H1 (cell line): ENCODE measurements at regions not wholly inside any gene's neighbourhood (a gene's known extent, or its start where the extent isn't known, plus 50 kb on each side); places are given as distances from the start of the nearest gene placed in this dataset.

Experiments used
- CTCF ChIA-PET: fragments of 300-600 bp; sonication (Branson Sonifier 250); formaldehyde crosslinking; loops from one replicate; lab custom pipeline; 2021; ENCODE audit not compliant: partially characterized antibody; lab: Charles Lee
- POLR2A ChIA-PET: fragments of 300-600 bp; sonication (Branson Sonifier 250); formaldehyde crosslinking; loops from one replicate; lab custom pipeline; 2021; ENCODE audit warnings: inconsistent platforms; ENCODE audit not compliant: partially characterized antibody; lab: Charles Lee
- DNase-seq, 2 experiments: peaks; one replicate each; pipeline versions ENCODE4 v3.0.0 to v3.0.0-alpha.2; 2010 to 2022; ENCODE audit warnings: low spot score in 2 of 2, low read depth in 1 of 2, mixed read lengths in 1 of 2
- FAIRE-seq: peaks from 2 replicates; lab custom pipeline; 2011; peaks lifted over from hg19 to GRCh38; lab: Jason Lieb, UNC
- H2AFZ ChIP-seq: 2 replicates; pipeline ENCODE4 v1.8.1; 2012; ENCODE audit warnings: low read length, inconsistent platforms
- H2AK5ac ChIP-seq: 2 replicates; pipeline ENCODE4 v1.6.1; 2013; ENCODE audit warnings: low read depth, low read length
- H2BK120ac ChIP-seq: replicated peaks from 2 replicates; pipeline ENCODE3; 2013; ENCODE audit warnings: low read depth, low read length, inconsistent platforms
- H2BK12ac ChIP-seq: 2 replicates; pipeline ENCODE4 v1.6.1; 2013; ENCODE audit warnings: low read depth, low read length
- H2BK15ac ChIP-seq: 2 replicates; pipeline ENCODE4 v1.6.1; 2013; ENCODE audit warnings: low read length
- H2BK20ac ChIP-seq: 2 replicates; pipeline ENCODE4 v1.6.1; 2013; ENCODE audit warnings: low read length
- H2BK5ac ChIP-seq: 2 replicates; pipeline ENCODE4 v1.6.1; 2013; ENCODE audit warnings: low read depth, low read length
- H3K14ac ChIP-seq: 2 replicates; pipeline ENCODE4 v1.6.1; 2013; ENCODE audit warnings: inconsistent platforms; ENCODE audit not compliant: insufficient read length
- H3K18ac ChIP-seq: 2 replicates; pipeline ENCODE4 v1.6.1; 2013; ENCODE audit warnings: low read length; ENCODE audit errors: extremely low read depth
- H3K23ac ChIP-seq: 2 replicates; pipeline ENCODE4 v1.6.1; 2013; ENCODE audit warnings: inconsistent platforms; ENCODE audit not compliant: insufficient read length
- H3K23me2 ChIP-seq: 2 replicates; pipeline ENCODE4 v1.6.1; 2013; ENCODE audit warnings: low read depth, low read length
- H3K27ac ChIP-seq: 2 replicates; pipeline ENCODE4 v1.6.1; 2011; ENCODE audit warnings: low read depth, low read length, inconsistent platforms
- H3K27me3 ChIP-seq, 4 experiments: replicated peaks in 1 of 4; 1 replicate in 1 of 4; 2 replicates in 3 of 4; pipeline versions ENCODE4 v1.6.1 to v1.8.1; 2011 to 2013; ENCODE audit warnings: low read length in 3 of 4, mild to moderate bottlenecking in 3 of 4, inconsistent platforms in 2 of 4, mixed read lengths in 2 of 4, moderate library complexity in 1 of 4; ENCODE audit not compliant: control insufficient read depth in 3 of 4, insufficient read depth in 3 of 4; ENCODE audit errors: extremely low read depth in 1 of 4
- H3K36me3 ChIP-seq, 4 experiments: 2 replicates each; pipeline versions ENCODE4 v1.6.1 to v1.8.1; 2011 to 2013; ENCODE audit warnings: mild to moderate bottlenecking in 4 of 4, low read length in 3 of 4, moderate library complexity in 2 of 4, control low read depth in 1 of 4, inconsistent platforms in 1 of 4; ENCODE audit not compliant: insufficient read depth in 4 of 4, control insufficient read depth in 2 of 4
- H3K4ac ChIP-seq: replicated peaks from 2 replicates; pipeline ENCODE3; 2013; ENCODE audit warnings: low read length, low read depth, mixed read lengths, inconsistent platforms; ENCODE audit not compliant: insufficient read length
- H3K4me1 ChIP-seq, 4 experiments: replicated peaks in 1 of 4; 1 replicate in 1 of 4; 2 replicates in 3 of 4; pipeline versions ENCODE4 v1.6.1 to v1.8.1; 2011 to 2013; ENCODE audit warnings: low read length in 3 of 4, inconsistent platforms in 2 of 4, mixed read lengths in 1 of 4; ENCODE audit not compliant: insufficient read depth in 4 of 4, control insufficient read depth in 3 of 4
- H3K4me2 ChIP-seq, 2 experiments: 2 replicates each; pipeline versions ENCODE4 v1.6.1 to v1.8.1; 2011 to 2013; ENCODE audit warnings: low read depth in 2 of 2, low read length in 2 of 2, control low read depth in 1 of 2, inconsistent platforms in 1 of 2, mild to moderate bottlenecking in 1 of 2; ENCODE audit not compliant: insufficient read depth in 1 of 2
- H3K4me3 ChIP-seq, 4 experiments: fragments of 200-600, 300-600 bp in 1 of 4; sonication (generic), shearing (Covaris generic), sonication (Bioruptor Twin) in 1 of 4; 2 replicates each; pipeline versions ENCODE4 v1.5.1 to v1.8.1; 2011 to 2016; ENCODE audit warnings: low read length in 4 of 4, low read depth in 3 of 4, control low read depth in 2 of 4, inconsistent platforms in 2 of 4, mild to moderate bottlenecking in 2 of 4, mixed read lengths in 1 of 4, moderate library complexity in 1 of 4; ENCODE audit not compliant: insufficient read depth in 2 of 4; ENCODE audit errors: extremely low read depth in 1 of 4
- H3K56ac ChIP-seq: replicated peaks from 2 replicates; pipeline ENCODE3; 2013; ENCODE audit warnings: low read depth, mild to moderate bottlenecking, mixed read lengths, low read length, inconsistent platforms; ENCODE audit not compliant: insufficient read length
- H3K79me1 ChIP-seq: 2 replicates; pipeline ENCODE4 v1.6.1; 2013; ENCODE audit warnings: low read depth, low read length, control low read depth
- H3K79me2 ChIP-seq, 2 experiments: 2 replicates each; pipeline versions ENCODE4 v1.6.1 to v1.8.1; 2012 to 2013; ENCODE audit warnings: low read length in 2 of 2, mild to moderate bottlenecking in 2 of 2, inconsistent platforms in 1 of 2; ENCODE audit not compliant: insufficient read depth in 2 of 2, control insufficient read depth in 1 of 2
- H3K9ac ChIP-seq, 4 experiments: replicated peaks in 1 of 4; 1 replicate in 1 of 4; 2 replicates in 3 of 4; pipeline versions ENCODE4 v1.6.1 to v1.8.1; 2011 to 2013; ENCODE audit warnings: low read depth in 3 of 4, low read length in 3 of 4, control low read depth in 2 of 4, mild to moderate bottlenecking in 2 of 4, moderate library complexity in 2 of 4, inconsistent platforms in 1 of 4; ENCODE audit errors: extremely low read depth in 1 of 4
- H3K9me3 ChIP-seq, 2 experiments: 2 replicates each; pipeline versions ENCODE4 v1.6.1 to v1.8.1; 2012 to 2013; ENCODE audit warnings: mild to moderate bottlenecking in 2 of 2, moderate library complexity in 2 of 2, control low read depth in 1 of 2, inconsistent platforms in 1 of 2, low read depth in 1 of 2, low read length in 1 of 2, mixed read lengths in 1 of 2; ENCODE audit not compliant: insufficient read depth in 2 of 2
- H4K20me1 ChIP-seq, 2 experiments: replicated peaks in 1 of 2; 2 replicates each; pipeline versions ENCODE3 to v1.8.1; 2011 to 2013; ENCODE audit warnings: inconsistent platforms in 2 of 2, low read length in 2 of 2, mild to moderate bottlenecking in 1 of 2; ENCODE audit not compliant: insufficient read depth in 2 of 2, control insufficient read depth in 1 of 2
- H4K5ac ChIP-seq: 2 replicates; pipeline ENCODE4 v1.6.1; 2013; ENCODE audit warnings: low read length, low read depth, mixed read lengths, inconsistent platforms; ENCODE audit not compliant: insufficient read length
- H4K8ac ChIP-seq: 2 replicates; pipeline ENCODE4 v1.8.0; 2013; ENCODE audit warnings: mild to moderate bottlenecking, moderate library complexity, low read length, inconsistent platforms; ENCODE audit not compliant: insufficient read depth; ENCODE audit errors: extremely low read depth
- H4K91ac ChIP-seq: replicated peaks from 2 replicates; pipeline ENCODE3; 2013; ENCODE audit warnings: low read length, mixed read lengths, inconsistent platforms; ENCODE audit not compliant: insufficient read length
- ASH2L ChIP-seq: fragments of 200-600, 300-600 bp; sonication (generic); IDR thresholded peaks from one replicate; pipeline ENCODE4 v1.7.1; 2017; ENCODE audit warnings: low read length
- CTBP2 ChIP-seq: IDR thresholded peaks from 2 replicates; pipeline ENCODE4 v1.7.0; 2011; ENCODE audit warnings: borderline replicate concordance, mild to moderate bottlenecking, moderate library complexity, mixed read lengths, low read length; ENCODE audit not compliant: insufficient read depth, insufficient read length
- HDAC2 ChIP-seq, 2 experiments: fragments of 300-600 bp in 1 of 2; sonication (generic) in 1 of 2; IDR thresholded peaks; 2 replicates each; pipeline ENCODE4 v1.6.1; 2011 to 2012; ENCODE audit warnings: low read depth in 2 of 2, low read length in 2 of 2, mild to moderate bottlenecking in 2 of 2, moderate library complexity in 2 of 2, borderline replicate concordance in 1 of 2, inconsistent platforms in 1 of 2
- POU5F1 ChIP-seq: IDR thresholded peaks from 2 replicates; pipeline ENCODE4 v1.6.1; 2011; ENCODE audit warnings: low read depth, mild to moderate bottlenecking, low read length, moderate library complexity
- SP1 ChIP-seq: IDR thresholded peaks from 2 replicates; pipeline ENCODE4 v1.6.1; 2011; ENCODE audit warnings: low read depth, low read length
- SUZ12 ChIP-seq: fragments of 200-600 bp; sonication (generic); IDR thresholded peaks from 2 replicates; pipeline ENCODE4 v1.6.1; 2012; ENCODE audit warnings: mild to moderate bottlenecking, inconsistent platforms, low read length, moderate library complexity, mixed read lengths
- ZNF274 ChIP-seq: IDR thresholded peaks from 2 replicates; pipeline ENCODE4 v1.7.0; 2012; ENCODE audit warnings: low read length, borderline replicate concordance; ENCODE audit errors: extremely low read depth

DNA sequence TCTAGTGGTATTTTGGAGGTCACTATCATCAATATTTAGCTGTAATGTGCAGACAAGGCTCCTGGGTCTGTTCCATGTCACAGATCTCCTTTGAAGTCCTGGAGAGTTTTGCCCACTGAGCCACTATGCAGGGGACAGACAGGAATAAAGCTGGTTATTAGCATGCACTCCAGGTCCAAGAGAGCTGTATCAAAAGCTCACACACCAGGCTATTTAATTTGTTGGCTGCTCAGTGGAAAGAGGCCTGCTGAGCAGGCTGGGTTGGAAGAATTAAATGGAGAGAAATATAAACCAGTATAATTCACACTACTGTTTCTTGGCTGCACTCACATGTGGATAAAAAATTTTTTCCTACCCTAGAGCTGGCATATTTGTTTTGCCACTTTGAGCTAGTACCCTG lies 113.8 kb upstream of the TAF11L2 start:
- Histone ChIP-seq H4K8ac (no peak overlapping the region), H3K23me2 (no peaks in the 10 kb centered on the region), H3K79me2 (no peaks in the 10 kb centered on the region), H3K36me3 (no peaks in the 10 kb centered on the region), H2BK120ac (no peak overlapping the region), H4K20me1 (no peaks in the 10 kb centered on the region), H3K14ac (no peak overlapping the region), H2BK20ac (no peak overlapping the region), H3K4ac (no peak overlapping the region), H2BK12ac (no peak overlapping the region), H3K27ac (no peak overlapping the region), H3K23ac (no peak overlapping the region), H3K4me1 (peaks cover 0 to 3% (median 0%) of the 10 kb centered on the region in 4 experiments; a peak in 1 of 7 replicates), H4K91ac (no peak overlapping the region), H4K5ac (no peak overlapping the region), H3K4me3 (no peak overlapping the region), H3K79me1 (no peaks in the 10 kb centered on the region), H3K9me3 (no peaks in the 10 kb centered on the region), H2BK15ac (no peak overlapping the region), H3K4me2 (no peak overlapping the region), H2AFZ (no peak overlapping the region), H3K9ac (no peak overlapping the region), H3K18ac (no peak overlapping the region), H3K27me3 (no peaks in the 10 kb centered on the region), H2BK5ac (no peak overlapping the region), H3K56ac (no peak overlapping the region), H2AK5ac (no peak overlapping the region)
- FAIRE-seq (no peak), DNase-seq (no peak)
- POLR2A ChIA-PET = interaction anchor here (1.1 kb wide), 1 partner anchor 17 kb away, joined by 3 read pairs; no protein-coding TSS in a partner anchor
- CTCF ChIA-PET = no interaction called here
- TF ChIP-seq POU5F1 (no peak), HDAC2 (IDR thresholded peaks at IDR 0.05; ENCODE audit: borderline replicate concordance in 1 of 2, low read depth in 2 of 2, low read length in 2 of 2) (no peak), CTBP2 (no peak), SUZ12 (no peak), ASH2L (no peak), SP1 (no peak), ZNF274 (no peak)
